HEK293T (cell line): ENCODE measurements at regions not wholly inside any gene's neighbourhood (a gene's known extent, or its start where the extent isn't known, plus 50 kb on each side); places are given as distances from the start of the nearest gene placed in this dataset.

Source experiments
- FOXA1 ChIP-seq: fragments of 450-650 bp; IDR thresholded peaks from 2 replicates; pipeline ENCODE4 v1.6.1; 2016; ENCODE audit warnings: mild to moderate bottlenecking
- SP1 ChIP-seq: fragments of 450-650 bp; IDR thresholded peaks from 2 replicates; pipeline ENCODE4 v1.6.1; 2017
- SUZ12 ChIP-seq: fragments of 450-650 bp; IDR thresholded peaks from 2 replicates; pipeline ENCODE4 v1.6.1; 2016; ENCODE audit warnings: mild to moderate bottlenecking
- ZNF384 ChIP-seq: fragments of 450-650 bp; IDR thresholded peaks from 2 replicates; pipeline ENCODE4 v1.6.1; 2016

- no peak for TF ChIP-seq FOXA1
- TF ChIP-seq SP1, result no peak
- no peak for TF ChIP-seq SUZ12
- no peak for TF ChIP-seq ZNF384
Measured at GRCh38 chr15:62462721-62463120, 297.6 kb upstream of the C2CD4B start.
